ENCODE measurements at regions not wholly inside any gene's neighbourhood (a gene's known extent, or its start where the extent isn't known, plus 50 kb on each side); places are given as distances from the start of the nearest gene placed in this dataset.

GRCh38 chr11:62026739-62027370, 59.4 kb upstream of the FTH1 start:
- DNase-seq, result no peak

- peak; percentile 75 for DNase-seq
Measured at GRCh38 chr11:62025487-62026105, 58.2 kb upstream of the FTH1 start.

DNA sequence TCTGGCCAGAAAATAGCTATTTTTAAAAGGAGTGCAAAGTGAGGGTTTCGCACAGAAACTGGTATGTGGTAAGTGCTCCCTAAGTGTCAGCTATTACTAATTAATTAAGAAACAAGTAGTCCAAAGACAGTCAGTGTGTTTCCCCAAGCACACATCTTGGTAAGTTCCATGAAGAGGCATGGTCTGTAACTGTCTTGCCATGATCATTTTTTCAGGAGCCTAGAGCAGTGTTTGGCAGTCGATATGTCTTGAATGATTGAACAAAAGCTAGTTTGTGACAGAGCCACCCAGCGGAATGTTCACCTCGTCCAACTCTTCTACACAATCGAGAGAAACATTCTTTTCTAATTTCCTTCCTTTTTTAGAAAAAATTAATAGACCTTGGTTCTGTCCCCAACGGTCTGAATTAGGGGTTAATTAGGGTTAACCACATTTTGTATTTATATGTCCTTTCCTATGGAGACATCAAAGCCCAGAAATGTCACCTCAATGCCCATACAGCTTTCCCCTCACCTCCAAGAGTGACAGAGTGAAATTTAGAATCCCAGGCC, 57.6 kb upstream of the FTH1 start:
- DNase-seq, result no peak

GRCh38 chr11:62022211-62022610, 54.8 kb upstream of the FTH1 start:
- DNase-seq, result no peak

- DNase-seq, result peak; percentile 50
Measured at GRCh38 chr11:62020661-62021060, 53.2 kb upstream of the FTH1 start.

- DNase-seq, result no peak
Measured at GRCh38 chr11:62018981-62019664, 51.7 kb upstream of the FTH1 start.

DNA sequence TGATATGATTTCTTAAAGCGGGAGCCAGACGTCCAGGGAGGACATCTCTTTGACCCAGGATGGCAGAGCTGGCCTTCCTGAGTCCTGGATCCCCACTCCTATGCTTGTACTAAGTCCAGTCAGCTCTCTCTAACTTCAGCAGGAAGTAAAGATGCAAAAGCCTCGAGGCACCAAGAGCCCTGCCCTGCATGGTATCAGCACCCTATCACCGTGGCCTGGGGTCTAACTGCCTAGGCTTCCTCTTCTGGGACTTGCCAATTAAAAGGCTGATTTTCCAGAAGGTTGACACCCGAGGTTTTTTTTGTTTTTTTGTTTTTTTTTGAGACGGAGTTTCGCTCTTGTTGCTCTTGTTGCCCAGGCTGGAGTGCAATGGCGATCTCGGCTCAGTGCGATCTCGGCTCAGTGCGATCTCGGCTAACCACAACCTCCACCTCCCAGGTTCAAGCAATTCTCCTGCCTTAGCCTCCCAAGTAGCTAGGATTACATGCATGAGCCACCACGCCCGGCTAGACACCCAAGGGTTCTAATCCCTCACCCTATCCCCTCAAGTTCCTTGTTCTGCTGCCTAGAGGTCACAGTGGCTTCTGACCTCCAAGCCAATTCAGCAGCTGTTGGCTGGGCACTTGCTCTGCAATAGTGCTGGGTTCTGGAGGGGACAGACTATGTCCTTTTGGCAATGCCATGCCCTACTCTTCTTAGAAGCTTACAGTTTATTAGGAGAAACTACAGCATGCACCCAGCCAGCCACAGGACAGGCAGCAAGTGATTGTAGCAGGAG, 50.6 kb upstream of the FTH1 start:
- no peak for DNase-seq

All from EL (cell line).